Type B pancreatic cell (in vitro differentiated cells): ENCODE measurements at regions not wholly inside any gene's neighbourhood (a gene's known extent, or its start where the extent isn't known, plus 50 kb on each side); places are given as distances from the start of the nearest gene placed in this dataset.

Source experiments
- DNase-seq: peaks from one replicate; pipeline ENCODE4 v3.0.0; 2021; ENCODE audit warnings: mixed read lengths; ENCODE audit not compliant: unreplicated experiment; ENCODE audit errors: extremely low spot score
- H3K27ac Mint-ChIP-seq: 2 replicates; pipeline ENCODE4 v1.8.0; 2021; ENCODE audit warnings: mild to moderate bottlenecking, mixed read lengths
- H3K27me3 Mint-ChIP-seq: 2 replicates; pipeline ENCODE4 v1.8.0; 2021; ENCODE audit warnings: mixed read lengths
- H3K36me3 Mint-ChIP-seq: 2 replicates; pipeline ENCODE4 v1.8.0; 2021; ENCODE audit warnings: mixed read lengths
- H3K4me1 Mint-ChIP-seq: one replicate; pipeline ENCODE4 v1.8.0; 2021; ENCODE audit warnings: mixed read lengths; ENCODE audit not compliant: unreplicated experiment
- H3K4me3 Mint-ChIP-seq: 2 replicates; pipeline ENCODE4 v1.8.0; 2021; ENCODE audit warnings: mild to moderate bottlenecking, mixed read lengths
- H3K9me3 Mint-ChIP-seq: 2 replicates; pipeline ENCODE4 v1.8.0; 2021; ENCODE audit warnings: mixed read lengths
- CTCF ChIP-seq: fragments of 200-600 bp; sonication (generic); conservative IDR thresholded peaks from 2 replicates; pipeline ENCODE4 v1.5.0; 2021; ENCODE audit warnings: antibody characterized with exemption, mild to moderate bottlenecking

GRCh38 chrX:134184936-134185335 lies 52.0 kb upstream of the CCDC160 start:
- no peak overlapping the region for H3K27ac Mint-ChIP-seq
- H3K36me3 Mint-ChIP-seq = peaks cover 5% of the 10 kb centered on the region
- DNase-seq = no peak
- peaks cover 25% of the 10 kb centered on the region for H3K4me1 Mint-ChIP-seq
- H3K9me3 Mint-ChIP-seq = peaks cover 5% of the 10 kb centered on the region
- TF ChIP-seq CTCF = no peak
- no peak overlapping the region for H3K4me3 Mint-ChIP-seq
- peaks cover 5% of the 10 kb centered on the region for H3K27me3 Mint-ChIP-seq

- Mint-ChIP-seq H3K9me3 (no peaks in the 10 kb centered on the region), H3K27ac (peak overlapping the region; percentile 0), H3K27me3 (no peaks in the 10 kb centered on the region), H3K36me3 (no peaks in the 10 kb centered on the region), H3K4me1 (peaks cover 22% of the 10 kb centered on the region), H3K4me3 (peak overlapping the region; percentile 9)
- DNase-seq = no peak
- peak; percentile 24 for TF ChIP-seq CTCF
Measured at GRCh38 chrX:134186362-134187121, 50.4 kb upstream of the CCDC160 start.
